ENCODE measurements at regions not wholly inside any gene's neighbourhood (a gene's known extent, or its start where the extent isn't known, plus 50 kb on each side); places are given as distances from the start of the nearest gene placed in this dataset.
"Not testable (repeated sequence)": the region's sequence is repeated elsewhere in the genome, so short reads cannot be mapped to it uniquely, and the experiment has no call there.

DNA sequence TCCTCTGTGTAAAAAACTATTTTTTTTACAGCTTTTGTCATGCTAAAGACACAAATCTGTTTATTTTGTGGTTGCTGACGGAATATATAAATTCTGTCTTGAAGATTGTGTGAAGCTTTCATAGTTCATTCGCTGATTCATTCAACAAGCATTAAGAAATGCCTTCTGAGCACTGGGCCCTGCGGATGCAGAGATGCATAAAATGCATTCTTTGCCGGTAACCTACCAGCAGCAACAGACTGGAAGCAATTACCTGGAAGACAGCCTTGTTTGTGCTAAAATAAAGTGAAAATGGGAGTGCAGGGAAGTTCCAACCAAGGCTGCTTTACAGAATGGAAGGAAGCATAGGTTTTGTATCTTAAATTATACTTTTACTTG is 119.7 kb downstream of the PMAIP1 start:
- no peak overlapping the region for H3K27ac ChIP-seq
- no peaks in the 10 kb centered on the region for H3K27me3 ChIP-seq
- 76 to 83% (median 81%) methylated on average over 4 of the region's 4 CpGs for WGBS, 4 donors
- no peaks in the 10 kb centered on the region for H3K36me3 ChIP-seq (replicated peaks in 1 of 2)
- H3K4me1 ChIP-seq (replicated peaks in 1 of 2): no peaks in the 10 kb centered on the region
- intact Hi-C loops (cut with DNase I): no loop called here
- DNase-seq: no peak
- no peak overlapping the region for H3K4me3 ChIP-seq
- H3K9me3 ChIP-seq (replicated peaks in 1 of 3): no peaks in the 10 kb centered on the region
- no peak for TF ChIP-seq POLR2A (IDR thresholded peaks at IDR 0.05)
- TF ChIP-seq, protein P1, sequence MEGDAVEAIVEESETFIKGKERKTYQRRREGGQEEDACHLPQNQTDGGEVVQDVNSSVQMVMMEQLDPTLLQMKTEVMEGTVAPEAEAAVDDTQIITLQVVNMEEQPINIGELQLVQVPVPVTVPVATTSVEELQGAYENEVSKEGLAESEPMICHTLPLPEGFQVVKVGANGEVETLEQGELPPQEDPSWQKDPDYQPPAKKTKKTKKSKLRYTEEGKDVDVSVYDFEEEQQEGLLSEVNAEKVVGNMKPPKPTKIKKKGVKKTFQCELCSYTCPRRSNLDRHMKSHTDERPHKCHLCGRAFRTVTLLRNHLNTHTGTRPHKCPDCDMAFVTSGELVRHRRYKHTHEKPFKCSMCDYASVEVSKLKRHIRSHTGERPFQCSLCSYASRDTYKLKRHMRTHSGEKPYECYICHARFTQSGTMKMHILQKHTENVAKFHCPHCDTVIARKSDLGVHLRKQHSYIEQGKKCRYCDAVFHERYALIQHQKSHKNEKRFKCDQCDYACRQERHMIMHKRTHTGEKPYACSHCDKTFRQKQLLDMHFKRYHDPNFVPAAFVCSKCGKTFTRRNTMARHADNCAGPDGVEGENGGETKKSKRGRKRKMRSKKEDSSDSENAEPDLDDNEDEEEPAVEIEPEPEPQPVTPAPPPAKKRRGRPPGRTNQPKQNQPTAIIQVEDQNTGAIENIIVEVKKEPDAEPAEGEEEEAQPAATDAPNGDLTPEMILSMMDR (IDR thresholded peaks at IDR 0.05): no peak

DNA sequence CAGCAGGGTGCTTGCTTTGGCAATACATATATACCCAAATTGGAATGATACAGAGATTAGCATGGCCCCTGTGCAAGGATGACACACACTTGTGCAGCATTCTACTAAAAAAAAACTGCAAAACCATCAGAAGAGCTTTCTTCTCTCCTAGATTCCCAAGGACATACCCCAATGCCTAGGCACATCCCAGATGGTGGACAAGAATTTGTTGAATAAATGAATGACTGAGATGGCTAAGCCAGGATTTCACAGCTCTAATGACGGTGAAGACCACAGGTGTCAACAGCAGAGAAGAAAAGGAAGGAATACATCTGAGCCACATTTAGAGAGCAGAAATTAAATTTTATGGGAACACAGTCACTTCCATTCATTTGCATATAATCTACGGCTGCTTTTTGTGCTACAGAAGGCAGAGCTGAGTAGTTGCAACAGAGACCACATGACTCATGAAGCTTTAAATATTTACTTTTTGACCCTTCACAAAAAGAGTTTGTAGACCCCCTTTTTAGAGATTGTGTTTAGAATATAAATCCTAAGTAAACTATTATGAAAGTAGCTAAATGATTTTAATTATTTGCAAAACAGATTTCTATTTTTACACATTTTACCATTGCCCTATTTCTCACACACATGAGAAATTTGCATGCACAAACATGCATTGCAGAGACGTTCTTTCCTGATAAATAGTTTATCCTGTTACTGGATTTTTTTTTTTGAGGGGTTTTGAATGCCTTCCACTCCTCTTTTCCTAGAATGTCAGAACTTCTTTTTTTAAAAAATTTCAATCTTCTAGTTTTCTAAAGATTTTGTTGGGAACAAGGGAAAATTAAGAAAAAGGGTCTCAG is 119.0 kb downstream of the PMAIP1 start:
- no peak for TF ChIP-seq POLR2A (IDR thresholded peaks at IDR 0.05)
- TF ChIP-seq, protein P1 (IDR thresholded peaks at IDR 0.05): no peak
- intact Hi-C loops (cut with DNase I): no loop called here
- 28 to 54% (median 40%) methylated on average over 3 of the region's 3 CpGs for WGBS, 4 donors
- no peaks in the 10 kb centered on the region for H3K4me1 ChIP-seq (replicated peaks in 1 of 2)
- H3K27me3 ChIP-seq: no peaks in the 10 kb centered on the region
- no peak overlapping the region for H3K4me3 ChIP-seq
- no peak for DNase-seq
- H3K9me3 ChIP-seq (replicated peaks in 1 of 3): no peaks in the 10 kb centered on the region
- no peaks in the 10 kb centered on the region for H3K36me3 ChIP-seq (replicated peaks in 1 of 2)
- H3K27ac ChIP-seq: no peak overlapping the region

DNA sequence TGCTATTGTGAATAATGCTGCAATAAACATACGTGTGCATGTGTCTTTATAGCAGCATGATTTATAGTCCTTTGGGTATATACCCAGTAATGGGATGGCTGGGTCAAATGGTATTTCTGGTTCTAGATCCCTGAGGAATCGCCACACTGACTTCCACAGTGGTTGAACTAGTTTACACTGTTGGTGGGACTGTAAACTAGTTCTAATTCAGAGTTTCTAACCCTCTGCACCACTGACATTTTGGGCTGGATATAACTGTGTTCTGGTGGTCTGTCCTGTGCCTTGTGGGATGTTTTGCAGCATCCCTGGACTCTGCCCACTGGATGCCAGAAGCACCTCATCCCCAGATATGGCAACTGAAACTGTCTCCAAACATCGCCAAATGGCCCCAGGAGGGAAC is 118.3 kb downstream of the PMAIP1 start:
- H3K4me3 ChIP-seq; H3K27ac ChIP-seq; H3K9me3 ChIP-seq (replicated peaks in 1 of 3); H3K27me3 ChIP-seq; DNase-seq; H3K4me1 ChIP-seq (replicated peaks in 1 of 2); intact Hi-C loops (cut with DNase I); H3K36me3 ChIP-seq (replicated peaks in 1 of 2): not testable (repeated sequence)
- WGBS, 4 donors: 81 to 89% (median 82%) methylated on average over 2 of the region's 3 CpGs

DNA sequence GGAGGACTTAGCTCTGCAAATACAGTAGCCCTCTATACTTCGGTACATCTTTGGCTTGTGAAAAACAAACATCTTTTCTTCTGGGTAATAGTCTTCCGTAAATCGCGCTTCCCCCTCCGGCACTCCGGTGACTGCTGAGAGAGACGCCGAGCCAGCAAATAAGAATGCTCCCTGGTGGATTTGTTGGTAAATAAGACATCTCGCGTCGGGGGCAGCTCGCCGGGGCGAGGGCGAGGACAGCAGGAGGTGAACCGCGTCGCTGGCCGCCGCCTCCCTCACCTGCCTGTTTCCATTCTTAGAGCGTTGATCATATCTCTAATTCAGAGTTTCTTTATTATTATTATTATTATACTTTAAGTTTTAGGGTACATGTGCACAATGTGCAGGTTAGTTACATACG is 117.6 kb downstream of the PMAIP1 start:
- intact Hi-C loops (cut with DNase I): no loop called here
- Histone ChIP-seq H3K27ac (no peak overlapping the region), H3K9me3 (replicated peaks in 1 of 3) (no peaks in the 10 kb centered on the region), H3K36me3 (replicated peaks in 1 of 2) (no peaks in the 10 kb centered on the region), H3K27me3 (no peaks in the 10 kb centered on the region), H3K4me1 (replicated peaks in 1 of 2) (no peaks in the 10 kb centered on the region), H3K4me3 (no peak overlapping the region)
- DNase-seq: no peak
- TF ChIP-seq POLR2A (IDR thresholded peaks at IDR 0.05): no peak
- TF ChIP-seq, protein P1 (IDR thresholded peaks at IDR 0.05): no peak
- WGBS, 4 donors: 87 to 96% (median 94%) methylated on average over 21 to 22 of the region's 22 CpGs

DNA sequence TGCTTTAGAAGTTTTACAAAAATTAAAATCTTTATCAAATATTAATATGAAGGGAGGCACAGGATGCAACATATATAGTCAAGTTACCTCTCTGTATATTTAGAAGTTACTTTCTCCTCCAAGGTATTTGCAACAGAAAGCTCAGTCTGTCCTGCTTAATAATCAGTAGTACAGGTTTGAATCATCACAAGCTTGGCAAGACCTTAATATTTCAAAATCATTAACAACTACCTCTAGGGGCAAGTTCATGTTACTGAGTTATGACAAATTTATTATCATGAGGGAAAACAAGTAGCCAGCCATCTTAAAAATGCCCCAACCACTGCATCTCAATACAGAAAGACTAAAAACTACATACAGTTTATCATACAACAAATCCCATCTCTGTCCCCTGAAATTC is 116.0 kb downstream of the PMAIP1 start:
- intact Hi-C loops (cut with DNase I); H3K4me1 ChIP-seq (replicated peaks in 1 of 2); H3K4me3 ChIP-seq; H3K36me3 ChIP-seq (replicated peaks in 1 of 2); H3K27ac ChIP-seq; DNase-seq; H3K9me3 ChIP-seq (replicated peaks in 1 of 3); H3K27me3 ChIP-seq: not testable (repeated sequence)

DNA sequence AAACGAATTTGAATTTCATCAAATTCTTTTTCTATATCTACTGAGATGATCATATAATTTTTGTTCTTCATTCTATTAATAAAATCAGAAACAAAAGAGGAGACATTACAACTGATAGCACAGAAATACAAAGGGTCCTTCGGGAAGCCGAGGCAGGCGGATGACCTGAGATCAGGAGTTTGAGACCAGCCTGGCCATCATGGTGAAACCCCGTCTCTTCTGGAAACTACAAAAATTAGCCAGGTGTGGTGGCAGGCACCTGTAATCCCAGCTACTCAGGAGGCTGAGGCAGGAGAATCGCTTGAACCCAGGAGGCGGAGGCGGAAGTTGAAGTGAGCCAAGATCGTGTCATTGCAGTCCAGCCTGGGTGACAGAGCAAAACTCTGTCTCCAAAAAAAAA is 113.4 kb downstream of the PMAIP1 start:
- H3K27me3 ChIP-seq; H3K9me3 ChIP-seq (replicated peaks in 1 of 3); H3K27ac ChIP-seq; H3K36me3 ChIP-seq (replicated peaks in 1 of 2); intact Hi-C loops (cut with DNase I); H3K4me3 ChIP-seq; H3K4me1 ChIP-seq (replicated peaks in 1 of 2); DNase-seq: not testable (repeated sequence)
- 83 to 90% (median 86%) methylated on average over 9 of the region's 9 CpGs for WGBS, 4 donors

All from adrenal gland (tissue), 9 donors.